ENCODE measurements at regions not wholly inside any gene's neighbourhood (a gene's known extent, or its start where the extent isn't known, plus 50 kb on each side); places are given as distances from the start of the nearest gene placed in this dataset.

DNA sequence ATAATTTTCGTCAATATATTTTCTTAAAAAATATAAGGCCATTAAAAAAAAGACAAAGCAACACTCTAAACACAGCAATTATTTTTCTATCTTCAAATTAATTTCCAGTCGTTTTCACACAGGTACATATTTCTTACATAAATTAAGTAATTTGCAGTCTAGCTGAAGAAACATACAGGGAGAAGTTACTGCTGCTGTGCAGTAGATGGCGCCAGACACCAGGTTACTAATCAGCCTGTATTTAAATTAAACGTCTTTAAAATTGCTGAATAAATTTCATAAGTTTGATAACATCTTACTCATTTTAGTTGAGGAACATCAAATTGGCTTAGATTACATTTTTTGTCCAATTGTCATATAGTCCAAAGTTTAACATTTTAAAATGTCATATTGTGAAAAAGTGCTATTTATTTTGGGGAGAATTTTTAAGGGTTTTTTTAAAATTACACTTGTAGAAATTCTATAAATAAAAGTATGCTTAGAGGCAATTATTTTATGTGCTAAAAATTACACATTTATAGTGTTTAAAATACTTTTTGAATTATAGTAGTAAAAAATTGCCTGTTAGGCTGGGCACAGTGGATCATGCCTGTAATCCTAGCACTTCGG, 88.4 kb downstream of the PMAIP1 start:
- H3K4me3 ChIP-seq (ENCODE audit: control insufficient read depth, low read depth, low read length) = no peak overlapping the region
- TF ChIP-seq, protein P1, sequence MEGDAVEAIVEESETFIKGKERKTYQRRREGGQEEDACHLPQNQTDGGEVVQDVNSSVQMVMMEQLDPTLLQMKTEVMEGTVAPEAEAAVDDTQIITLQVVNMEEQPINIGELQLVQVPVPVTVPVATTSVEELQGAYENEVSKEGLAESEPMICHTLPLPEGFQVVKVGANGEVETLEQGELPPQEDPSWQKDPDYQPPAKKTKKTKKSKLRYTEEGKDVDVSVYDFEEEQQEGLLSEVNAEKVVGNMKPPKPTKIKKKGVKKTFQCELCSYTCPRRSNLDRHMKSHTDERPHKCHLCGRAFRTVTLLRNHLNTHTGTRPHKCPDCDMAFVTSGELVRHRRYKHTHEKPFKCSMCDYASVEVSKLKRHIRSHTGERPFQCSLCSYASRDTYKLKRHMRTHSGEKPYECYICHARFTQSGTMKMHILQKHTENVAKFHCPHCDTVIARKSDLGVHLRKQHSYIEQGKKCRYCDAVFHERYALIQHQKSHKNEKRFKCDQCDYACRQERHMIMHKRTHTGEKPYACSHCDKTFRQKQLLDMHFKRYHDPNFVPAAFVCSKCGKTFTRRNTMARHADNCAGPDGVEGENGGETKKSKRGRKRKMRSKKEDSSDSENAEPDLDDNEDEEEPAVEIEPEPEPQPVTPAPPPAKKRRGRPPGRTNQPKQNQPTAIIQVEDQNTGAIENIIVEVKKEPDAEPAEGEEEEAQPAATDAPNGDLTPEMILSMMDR (conservative IDR thresholded peaks at IDR 0.05; ENCODE audit: control insufficient read depth, insufficient read depth, low read depth, low read length) = peak; percentile 97
- peak; percentile 73 for DNase-seq (ENCODE audit: low read depth)

DNA sequence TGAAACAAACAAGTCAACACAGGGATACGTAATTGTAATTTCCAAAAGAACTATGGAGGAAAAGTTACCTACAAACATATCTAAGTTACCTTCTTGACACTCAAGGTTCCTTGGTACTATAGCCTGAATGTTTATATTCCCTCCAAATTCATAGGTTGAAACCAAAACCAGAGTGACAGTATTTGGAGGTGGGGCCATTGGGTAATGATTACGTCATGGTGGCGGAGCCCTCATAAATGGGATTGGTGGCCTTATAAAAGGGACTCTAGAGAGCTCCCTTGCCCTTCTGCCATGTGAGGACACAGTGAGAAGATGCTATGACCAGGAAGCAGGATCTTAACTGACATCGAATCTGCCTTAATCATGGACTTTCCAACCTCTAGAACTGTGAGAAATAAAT, 87.3 kb downstream of the PMAIP1 start:
- TF ChIP-seq, protein P1 (conservative IDR thresholded peaks at IDR 0.05; ENCODE audit: control insufficient read depth, insufficient read depth, low read depth, low read length) = no peak
- DNase-seq (ENCODE audit: low read depth) = no peak
- H3K4me3 ChIP-seq (ENCODE audit: control insufficient read depth, low read depth, low read length) = no peak overlapping the region

DNA sequence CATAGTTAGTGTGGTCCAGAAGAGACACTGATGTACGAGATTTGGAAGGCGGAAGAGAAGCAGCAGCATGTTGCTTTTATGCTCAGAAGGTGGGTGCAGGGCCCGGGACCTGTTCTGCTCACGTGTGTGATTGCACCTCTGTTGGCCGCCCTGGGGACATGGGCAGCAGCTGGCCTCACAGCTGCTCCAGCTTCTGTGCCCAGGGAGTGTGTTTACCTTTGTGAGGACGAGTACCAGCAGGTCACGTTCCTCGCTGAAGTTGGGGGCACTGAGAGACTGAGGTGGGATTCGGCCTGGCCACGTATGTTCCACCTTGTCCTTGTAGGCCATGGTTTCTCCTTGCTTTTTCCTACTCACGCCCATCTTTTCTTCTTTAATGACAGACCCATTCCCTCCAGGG, 86.3 kb downstream of the PMAIP1 start:
- TF ChIP-seq, protein P1 (conservative IDR thresholded peaks at IDR 0.05; ENCODE audit: control insufficient read depth, insufficient read depth, low read depth, low read length) = no peak
- H3K4me3 ChIP-seq (ENCODE audit: control insufficient read depth, low read depth, low read length) = no peak overlapping the region
- DNase-seq (ENCODE audit: low read depth) = no peak

DNA sequence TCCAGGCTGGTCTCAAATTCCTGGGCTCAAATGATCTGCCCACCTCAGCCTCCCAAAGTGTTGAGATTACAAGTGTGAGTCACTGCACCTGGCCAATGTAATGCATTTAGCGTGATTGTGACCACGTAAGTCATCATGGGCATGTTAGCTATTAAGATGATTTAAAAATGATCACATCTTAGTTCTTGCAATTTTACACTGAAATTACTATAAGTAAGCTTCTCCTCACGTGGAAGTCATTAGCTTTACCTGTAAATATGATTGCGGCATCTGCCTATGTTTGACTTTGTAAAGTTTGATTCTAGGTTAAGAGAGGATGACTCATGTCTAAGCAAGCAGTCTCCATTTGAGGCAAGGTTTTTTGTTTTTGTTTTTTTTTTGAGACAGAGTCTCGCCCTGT, 85.5 kb downstream of the PMAIP1 start:
- no peak overlapping the region for H3K4me3 ChIP-seq (ENCODE audit: control insufficient read depth, low read depth, low read length)
- TF ChIP-seq, protein P1 (conservative IDR thresholded peaks at IDR 0.05; ENCODE audit: control insufficient read depth, insufficient read depth, low read depth, low read length) = no peak
- no peak for DNase-seq (ENCODE audit: low read depth)

DNA sequence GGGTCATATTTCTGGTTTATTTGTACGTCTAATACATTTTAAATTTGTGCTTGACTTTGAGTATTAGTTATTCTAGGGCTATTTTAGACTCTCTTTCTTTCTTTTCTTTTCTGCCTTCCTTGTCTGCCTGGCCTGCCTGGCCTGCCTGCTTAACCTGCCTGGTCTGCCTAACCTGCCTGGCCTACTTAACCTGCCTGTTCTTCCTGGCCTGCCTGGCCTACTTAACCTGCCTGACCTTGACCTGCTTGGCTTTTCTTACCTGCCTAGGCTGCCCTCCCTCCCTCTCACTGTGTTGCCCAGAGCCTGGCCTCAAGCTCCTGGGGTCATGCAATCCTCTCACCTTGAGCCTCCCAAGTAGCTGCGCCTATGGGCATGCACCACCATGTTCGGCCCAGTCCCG, 83.7 kb downstream of the PMAIP1 start:
- no peak for DNase-seq (ENCODE audit: low read depth)
- no peak overlapping the region for H3K4me3 ChIP-seq (ENCODE audit: control insufficient read depth, low read depth, low read length)
- TF ChIP-seq, protein P1 (conservative IDR thresholded peaks at IDR 0.05; ENCODE audit: control insufficient read depth, insufficient read depth, low read depth, low read length) = no peak

DNA sequence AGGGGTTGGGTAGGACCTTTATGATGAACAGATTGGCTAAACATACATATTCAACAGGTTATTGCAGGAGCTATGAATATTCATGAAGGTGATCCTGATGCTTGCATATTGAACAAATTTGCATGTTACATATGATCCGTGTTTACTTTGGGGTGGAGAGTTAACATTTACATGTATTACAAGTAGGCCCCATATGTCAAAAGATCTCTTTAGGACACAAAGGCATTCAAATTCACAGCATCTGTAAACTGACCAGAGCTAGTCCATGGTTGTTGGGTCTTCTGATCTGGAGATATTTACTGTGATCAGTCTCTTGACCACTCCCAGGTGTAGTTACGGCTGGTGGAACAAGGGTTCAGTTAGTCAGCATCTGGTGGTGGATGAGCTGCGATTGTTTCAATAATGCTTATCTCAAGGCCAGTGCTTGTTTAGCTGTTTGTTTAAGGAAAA, 80.4 kb downstream of the PMAIP1 start:
- H3K4me3 ChIP-seq (ENCODE audit: control insufficient read depth, low read depth, low read length) = no peak overlapping the region
- no peak for DNase-seq (ENCODE audit: low read depth)
- TF ChIP-seq, protein P1 (conservative IDR thresholded peaks at IDR 0.05; ENCODE audit: control insufficient read depth, insufficient read depth, low read depth, low read length) = no peak
